Neural progenitor cell (in vitro differentiated cells): ENCODE measurements at regions not wholly inside any gene's neighbourhood (a gene's known extent, or its start where the extent isn't known, plus 50 kb on each side); places are given as distances from the start of the nearest gene placed in this dataset.

Experiments
- CTCF ChIP-seq: fragments of 200-600 bp; sonication (generic); IDR thresholded peaks from 2 replicates; pipeline ENCODE4 v1.5.1; 2017; ENCODE audit warnings: antibody characterized with exemption, mild to moderate bottlenecking
- EZH2phosphoT487 ChIP-seq: fragments of 200-600 bp; sonication (generic); IDR thresholded peaks from 2 replicates; pipeline ENCODE4 v1.6.1; 2017; ENCODE audit warnings: antibody characterized with exemption

GRCh38 chr17:72361892-72362291 lies 241.1 kb downstream of the SOX9 start:
- no peak for TF ChIP-seq CTCF
- TF ChIP-seq EZH2phosphoT487 = no peak
